Renal cortex interstitium (tissue), 11 donors: ENCODE measurements at regions not wholly inside any gene's neighbourhood (a gene's known extent, or its start where the extent isn't known, plus 50 kb on each side); places are given as distances from the start of the nearest gene placed in this dataset.

Experiments used
- DNase-seq, 11 donors: peaks; one replicate each; pipeline ENCODE4 v3.0.0-alpha.2; 2013; ENCODE audit warnings: low read depth in 9 of 11, low spot score in 4 of 11; ENCODE audit errors: extremely low read depth in 1 of 11

GRCh38 chr5:157917491-157917890 lies 58.5 kb upstream of the CLINT1 start:
- no peak for DNase-seq

GRCh38 chr5:157915638-157916037 lies 56.7 kb upstream of the CLINT1 start:
- DNase-seq, result peak in 4 of 11 donors; percentile 43 to 48 (median 46)

DNA sequence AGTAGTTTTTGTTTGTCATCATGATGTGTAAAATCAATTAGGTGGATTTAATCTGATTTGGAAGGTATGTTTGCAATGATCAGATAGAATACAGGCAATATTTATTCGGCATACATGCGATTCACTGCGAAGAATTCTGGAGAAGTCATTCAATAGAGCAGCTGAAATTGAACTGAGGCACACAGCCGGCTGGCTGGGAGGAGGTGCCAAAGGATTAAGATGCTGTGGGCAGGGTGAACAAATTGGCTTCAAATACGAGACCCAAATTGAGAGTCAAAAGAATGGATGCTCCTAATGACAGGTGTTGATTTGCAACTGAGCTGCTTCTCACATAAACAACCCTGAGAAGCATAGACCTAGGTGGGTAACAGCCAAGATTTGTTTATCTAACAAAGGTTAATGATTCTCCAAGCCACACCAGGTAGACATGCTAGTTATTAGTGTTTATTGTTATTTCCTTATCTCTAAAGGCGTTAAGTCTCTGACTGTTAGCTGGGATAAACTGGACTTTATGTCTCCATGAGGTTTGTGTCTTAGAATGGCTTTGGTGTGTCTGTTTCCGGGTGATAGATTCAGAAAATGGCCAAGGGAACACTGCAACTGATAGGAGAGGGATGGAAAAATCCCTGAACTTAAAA lies 55.3 kb upstream of the CLINT1 start:
- no peak for DNase-seq

DNA sequence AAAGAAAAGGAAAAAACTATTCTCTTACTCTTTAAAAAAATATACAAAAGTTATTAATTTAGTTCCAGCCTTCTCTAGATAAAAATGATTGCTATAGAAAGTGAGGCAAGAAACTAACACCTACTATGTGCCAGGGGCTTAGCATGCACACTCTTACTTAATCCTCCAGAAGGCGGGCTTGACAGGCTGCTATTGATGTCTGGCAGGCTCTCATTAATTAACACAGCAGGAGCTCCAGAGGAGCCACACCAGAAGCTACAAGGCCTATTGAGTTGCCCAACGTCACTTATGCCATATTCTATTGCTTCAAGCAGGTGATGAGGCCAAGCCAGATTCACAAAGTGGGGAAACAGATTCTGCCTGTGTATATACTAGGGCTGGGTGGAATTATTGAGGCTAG lies 54.6 kb upstream of the CLINT1 start:
- no peak for DNase-seq

- peak in 7 of 11 donors; percentile 44 to 75 (median 65) for DNase-seq
Observed at GRCh38 chr5:157912621-157913325, 53.8 kb upstream of the CLINT1 start.

- DNase-seq, result no peak
Observed at GRCh38 chr5:157911568-157911967, 52.6 kb upstream of the CLINT1 start.
